ENCODE measurements at regions not wholly inside any gene's neighbourhood (a gene's known extent, or its start where the extent isn't known, plus 50 kb on each side); places are given as distances from the start of the nearest gene placed in this dataset.

DNA sequence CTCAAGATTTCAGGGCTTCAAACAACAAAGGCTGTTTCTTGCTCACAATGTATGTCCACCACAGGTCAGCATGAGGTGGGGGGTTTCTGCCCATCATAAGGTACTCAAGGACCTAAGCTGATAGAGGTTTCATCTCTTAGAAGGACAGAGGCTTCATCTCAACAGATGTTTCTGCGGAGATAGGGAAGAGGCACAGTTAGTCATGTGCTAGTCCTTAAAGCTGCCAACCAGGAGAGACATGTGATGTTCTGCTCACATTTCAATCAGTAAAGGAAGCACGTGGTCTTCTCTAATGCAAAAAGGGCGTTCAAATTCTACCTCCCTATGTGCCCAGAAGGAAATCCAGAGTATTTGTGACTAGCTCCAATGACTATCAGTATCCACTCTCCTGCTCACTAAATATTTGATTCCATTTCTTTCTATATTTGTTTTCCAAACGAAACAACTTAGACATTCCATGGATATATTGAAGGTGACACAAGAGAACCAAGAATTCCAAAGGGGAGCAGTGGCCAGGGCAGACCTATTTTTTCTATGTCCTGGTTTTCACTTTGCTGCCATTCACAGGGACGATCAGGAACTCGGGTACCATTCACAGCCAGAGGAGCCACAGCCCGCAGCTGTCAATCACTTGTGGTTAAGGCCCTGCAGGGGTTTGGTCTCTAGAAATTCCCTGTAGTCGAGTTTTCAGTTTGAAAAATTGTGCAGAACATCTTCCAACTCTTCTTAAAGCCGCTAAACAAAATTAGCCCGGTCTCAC is 173.2 kb upstream of the FOXA2 start:
- Histone ChIP-seq H2AK9ac (replicated peaks; ENCODE audit: low read depth, low read length, poor library complexity) (no peak overlapping the region), H4K8ac (ENCODE audit: low read depth in 2 of 2, low read length in 2 of 2) (peak overlapping the region in 1 of 2 experiments; percentile 10; a peak in 1 of 4 replicates), H2BK20ac (ENCODE audit: low read depth, low read length) (peak overlapping the region; percentile 71), H3K79me1 (ENCODE audit: low read depth in 1 of 2, low read length in 2 of 2) (no peaks in the 10 kb centered on the region), H3K4ac (ENCODE audit: low read depth, low read length) (peak overlapping the region; percentile 45; the same call in 1 of the 2 replicates), H3K27me3 (ENCODE audit: control insufficient read depth, insufficient read depth, low read length) (peaks cover 2% of the 10 kb centered on the region), H3K36me3 (ENCODE audit: control insufficient read depth, insufficient read depth, low read length) (no peaks in the 10 kb centered on the region), H2BK15ac (ENCODE audit: low read depth, low read length) (0 out of 3 replicates have a peak overlapping the region, but pooled peaks have one; percentile 38), H3K9me3 (ENCODE audit: control insufficient read depth, insufficient read depth, low read length) (no peaks in the 10 kb centered on the region), H2AFZ (replicated peaks; ENCODE audit: low read length, poor library complexity) (no peak overlapping the region), H3K27ac (ENCODE audit: insufficient read depth, low read length) (no peak overlapping the region), H4K91ac (ENCODE audit: insufficient read depth, low read depth, low read length) (peak overlapping the region; percentile 44; the same call in 1 of the 2 replicates), H3K56ac (ENCODE audit: extremely low read depth, insufficient read depth, low read length) (no peak overlapping the region), H3K9me1 (ENCODE audit: insufficient read depth, low read length) (no peaks in the 10 kb centered on the region), H2BK120ac (ENCODE audit: low read depth, low read length) (peak overlapping the region; percentile 48), H3K9ac (ENCODE audit: low read depth, low read length) (no peak overlapping the region), H2BK5ac (ENCODE audit: low read depth, low read length, poor library complexity, severe bottlenecking) (no peak overlapping the region), H2AK5ac (ENCODE audit: low read depth, low read length) (peak overlapping the region; percentile 30; the same call in 1 of the 2 replicates), H4K20me1 (ENCODE audit: insufficient read depth, low read length) (no peaks in the 10 kb centered on the region), H3K23ac (ENCODE audit: low read depth, low read length) (no peak overlapping the region), H3K4me2 (ENCODE audit: low read depth, low read length) (no peak overlapping the region), H3K14ac (replicated peaks; ENCODE audit: low read depth, low read length) (0 out of 2 replicates have a peak overlapping the region, but pooled peaks have one; percentile 26), H3K4me3 (ENCODE audit: insufficient read depth, low read depth, low read length) (no peak overlapping the region), H3K4me1 (ENCODE audit: control insufficient read depth, insufficient read depth, low read length) (peaks cover 2% of the 10 kb centered on the region), H3K18ac (ENCODE audit: low read depth, low read length) (peak overlapping the region; percentile 37; the same call in 1 of the 2 replicates), H4K5ac (ENCODE audit: low read depth, low read length) (peak overlapping the region; percentile 16; the same call in 1 of the 2 replicates)
- DNase-seq (no peak), ATAC-seq (ENCODE audit: low read depth) (0 out of 2 replicates have a peak, but pooled peaks have one; percentile 24)
- in situ Hi-C loops (cut with MboI; ENCODE audit: low sequenced_read_pairs), result no loop called here
- intact Hi-C loops (cut with micrococcal nuclease), result no loop called here
- no CpG with 5 or more reads among the region's 10 CpGs for WGBS, 2 experiments (ENCODE audit: extremely low coverage in 2 of 2, insufficient read length in 1 of 2)
- no peak for TF ChIP-seq POLR2A (IDR thresholded peaks at IDR 0.05; ENCODE audit: low read depth, low read length)
- TF ChIP-seq RFX5 (IDR thresholded peaks at IDR 0.05; ENCODE audit: low read depth, low read length), result no peak
- TF ChIP-seq, protein P1, sequence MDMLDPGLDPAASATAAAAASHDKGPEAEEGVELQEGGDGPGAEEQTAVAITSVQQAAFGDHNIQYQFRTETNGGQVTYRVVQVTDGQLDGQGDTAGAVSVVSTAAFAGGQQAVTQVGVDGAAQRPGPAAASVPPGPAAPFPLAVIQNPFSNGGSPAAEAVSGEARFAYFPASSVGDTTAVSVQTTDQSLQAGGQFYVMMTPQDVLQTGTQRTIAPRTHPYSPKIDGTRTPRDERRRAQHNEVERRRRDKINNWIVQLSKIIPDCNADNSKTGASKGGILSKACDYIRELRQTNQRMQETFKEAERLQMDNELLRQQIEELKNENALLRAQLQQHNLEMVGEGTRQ (IDR thresholded peaks at IDR 0.05; ENCODE audit: low read depth, low read length), result no peak
- TF ChIP-seq MAFK (IDR thresholded peaks at IDR 0.05; ENCODE audit: low read depth, low read length), result no peak
- no peak for TF ChIP-seq SMC3 (IDR thresholded peaks at IDR 0.05; ENCODE audit: low read depth, low read length)
- no peak for TF ChIP-seq CEBPB (IDR thresholded peaks at IDR 0.05; ENCODE audit: low read depth, low read length)
- no peak for TF ChIP-seq BHLHE40 (IDR thresholded peaks at IDR 0.05; ENCODE audit: low read depth, low read length)
- CTCF ChIA-PET, result no interaction called here
- no TSS peak for BruUV-seq (replicated peaks)
- dilution Hi-C loops (cut with HindIII; ENCODE audit: low sequenced_read_pairs, unreplicated experiment), result no loop called here
- POLR2A ChIA-PET (ENCODE audit: unreplicated experiment), result no interaction called here
